HepG2 (cell line): ENCODE measurements at regions not wholly inside any gene's neighbourhood (a gene's known extent, or its start where the extent isn't known, plus 50 kb on each side); places are given as distances from the start of the nearest gene placed in this dataset.

Experiments
- CTCF ChIP-seq: sonication (generic); formaldehyde crosslinking; IDR thresholded peaks from 2 replicates; pipeline ENCODE4 v1.5.0; 2020; ENCODE audit warnings: mild to moderate bottlenecking, missing genetic modification reagents, moderate library complexity
- U2AF1 ChIP-seq: fragments of 200-400 bp; formaldehyde crosslinking; optimal IDR thresholded peaks from 2 replicates; pipeline ENCODE3; 2017; ENCODE audit warnings: mild to moderate bottlenecking, low read depth, low read length
- U2AF2 ChIP-seq: fragments of 200-400 bp; formaldehyde crosslinking; IDR thresholded peaks from 2 replicates; pipeline ENCODE4 v1.6.1; 2017; ENCODE audit warnings: low read depth, mild to moderate bottlenecking, low read length
- ZNF234 ChIP-seq: sonication (generic); formaldehyde crosslinking; conservative IDR thresholded peaks from 2 replicates; pipeline ENCODE4 v1.5.1; 2020; ENCODE audit warnings: mild to moderate bottlenecking, missing genetic modification reagents
- TF ChIP-seq, protein P1 (sequence below): sonication (generic); formaldehyde crosslinking; IDR thresholded peaks from 2 replicates; pipeline ENCODE4 v1.4.0; 2020; ENCODE audit warnings: missing genetic modification reagents

DNA sequence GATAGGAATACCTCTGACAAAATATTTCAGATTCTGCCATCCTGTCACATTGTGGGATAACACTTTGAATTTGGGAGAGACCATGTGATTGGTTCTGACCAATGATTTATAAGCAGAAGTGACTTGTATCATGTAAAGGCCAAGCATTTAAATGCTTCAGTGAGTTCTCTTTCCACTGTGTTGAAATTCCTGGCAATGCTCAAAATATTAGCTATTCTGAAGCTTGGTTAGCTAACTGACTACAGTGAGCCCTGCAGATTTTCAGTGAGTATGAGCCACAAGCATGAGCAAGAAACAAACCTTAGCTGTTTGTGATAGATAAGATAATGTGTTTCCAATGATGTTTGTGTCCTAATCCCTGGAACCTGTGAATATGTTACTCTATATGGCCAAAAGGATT lies 562.8 kb upstream of the AADAT start:
- TF ChIP-seq, protein P1, sequence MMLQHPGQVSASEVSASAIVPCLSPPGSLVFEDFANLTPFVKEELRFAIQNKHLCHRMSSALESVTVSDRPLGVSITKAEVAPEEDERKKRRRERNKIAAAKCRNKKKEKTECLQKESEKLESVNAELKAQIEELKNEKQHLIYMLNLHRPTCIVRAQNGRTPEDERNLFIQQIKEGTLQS (CRISPR knock-in tag): no peak
- no peak for TF ChIP-seq ZNF234
- no peak for TF ChIP-seq U2AF2
- TF ChIP-seq CTCF (CRISPR knock-in tag): no peak
- no peak for TF ChIP-seq U2AF1
